ENCODE measurements at regions not wholly inside any gene's neighbourhood (a gene's known extent, or its start where the extent isn't known, plus 50 kb on each side); places are given as distances from the start of the nearest gene placed in this dataset.

GRCh38 chr1:213864091-213864490 lies 123.7 kb upstream of the PROX1 start:
- DNase-seq (ENCODE audit: low read depth, low spot score) = no peak

- no peak for DNase-seq (ENCODE audit: low read depth, low spot score)
Observed at GRCh38 chr1:213868482-213868881, 119.3 kb upstream of the PROX1 start.

- no peak for DNase-seq (ENCODE audit: low read depth, low spot score)
Observed at GRCh38 chr1:213871179-213871578, 116.6 kb upstream of the PROX1 start.

GRCh38 chr1:213874789-213875188 lies 113.0 kb upstream of the PROX1 start:
- no peak for DNase-seq (ENCODE audit: low read depth, low spot score)

GRCh38 chr1:213876531-213876930 lies 111.2 kb upstream of the PROX1 start:
- DNase-seq (ENCODE audit: low read depth, low spot score) = no peak

GRCh38 chr1:213883618-213884017 lies 104.2 kb upstream of the PROX1 start:
- DNase-seq (ENCODE audit: low read depth, low spot score) = no peak

GRCh38 chr1:213884402-213884801 lies 103.4 kb upstream of the PROX1 start:
- DNase-seq (ENCODE audit: low read depth, low spot score) = no peak

- no peak for DNase-seq (ENCODE audit: low read depth, low spot score)
Observed at GRCh38 chr1:213884942-213885341, 102.8 kb upstream of the PROX1 start.

- no peak for DNase-seq (ENCODE audit: low read depth, low spot score)
Observed at GRCh38 chr1:213887842-213888241, 99.9 kb upstream of the PROX1 start.

GRCh38 chr1:213891989-213892902 lies 95.5 kb upstream of the PROX1 start:
- no peak for DNase-seq (ENCODE audit: low read depth, low spot score)

GRCh38 chr1:213898684-213899083 lies 89.1 kb upstream of the PROX1 start:
- no peak for DNase-seq (ENCODE audit: low read depth, low spot score)

GRCh38 chr1:213899413-213899812 lies 88.4 kb upstream of the PROX1 start:
- DNase-seq (ENCODE audit: low read depth, low spot score) = no peak

GRCh38 chr1:213905344-213905743 lies 82.4 kb upstream of the PROX1 start:
- no peak for DNase-seq (ENCODE audit: low read depth, low spot score)

GRCh38 chr1:213908521-213908920 lies 79.3 kb upstream of the PROX1 start:
- DNase-seq (ENCODE audit: low read depth, low spot score) = no peak

GRCh38 chr1:213914392-213914791 lies 73.4 kb upstream of the PROX1 start:
- no peak for DNase-seq (ENCODE audit: low read depth, low spot score)

GRCh38 chr1:213921311-213921710 lies 66.5 kb upstream of the PROX1 start:
- DNase-seq (ENCODE audit: low read depth, low spot score) = no peak

- no peak for DNase-seq (ENCODE audit: low read depth, low spot score)
Observed at GRCh38 chr1:213921712-213922111, 66.1 kb upstream of the PROX1 start.

GRCh38 chr1:213925531-213926182 lies 62.1 kb upstream of the PROX1 start:
- DNase-seq (ENCODE audit: low read depth, low spot score) = no peak

GRCh38 chr1:213927846-213928245 lies 59.9 kb upstream of the PROX1 start:
- no peak for DNase-seq (ENCODE audit: low read depth, low spot score)

GRCh38 chr1:213929398-213929797 lies 58.4 kb upstream of the PROX1 start:
- DNase-seq (ENCODE audit: low read depth, low spot score) = no peak

GRCh38 chr1:213931836-213932235 lies 55.9 kb upstream of the PROX1 start:
- DNase-seq (ENCODE audit: low read depth, low spot score) = no peak

- no peak for DNase-seq (ENCODE audit: low read depth, low spot score)
Observed at GRCh38 chr1:213933336-213933735, 54.4 kb upstream of the PROX1 start.

- DNase-seq (ENCODE audit: low read depth, low spot score) = no peak
Observed at GRCh38 chr1:213934649-213935048, 53.1 kb upstream of the PROX1 start.

Measured in brain pericyte (primary cell).